ELR (cell line): ENCODE measurements at regions not wholly inside any gene's neighbourhood (a gene's known extent, or its start where the extent isn't known, plus 50 kb on each side); places are given as distances from the start of the nearest gene placed in this dataset.

Source experiments
- DNase-seq: peaks from one replicate; pipeline ENCODE4 v3.0.0-alpha.2; 2015; ENCODE audit warnings: low read depth

GRCh38 chr11:119520966-119521365 lies 98.0 kb upstream of the THY1 start:
- DNase-seq, result no peak

GRCh38 chr11:119520400-119520799 lies 97.4 kb upstream of the THY1 start:
- no peak for DNase-seq

- DNase-seq, result no peak
These were observed 96.8 kb upstream of the THY1 start for GRCh38 chr11:119519796-119520195.

- DNase-seq, result peak; percentile 37
These were observed 96.1 kb upstream of the THY1 start for GRCh38 chr11:119518746-119519730.

- DNase-seq, result no peak
These were observed 92.9 kb upstream of the THY1 start for GRCh38 chr11:119515771-119516400.

- DNase-seq, result no peak
These were observed 90.8 kb upstream of the THY1 start for GRCh38 chr11:119513806-119514170.

- DNase-seq, result no peak
These were observed 90.3 kb upstream of the THY1 start for GRCh38 chr11:119513131-119513805.

GRCh38 chr11:119512369-119512768 lies 89.4 kb upstream of the THY1 start:
- no peak for DNase-seq

GRCh38 chr11:119511614-119512306 lies 88.8 kb upstream of the THY1 start:
- no peak for DNase-seq

GRCh38 chr11:119509969-119510401 lies 87.0 kb upstream of the THY1 start:
- peak; percentile 88 for DNase-seq

- DNase-seq, result peak; percentile 68
These were observed 86.4 kb upstream of the THY1 start for GRCh38 chr11:119509282-119509841.

- DNase-seq, result no peak
These were observed 83.5 kb upstream of the THY1 start for GRCh38 chr11:119506436-119506835.

GRCh38 chr11:119505861-119506260 lies 82.9 kb upstream of the THY1 start:
- peak; percentile 64 for DNase-seq

GRCh38 chr11:119505071-119505470 lies 82.1 kb upstream of the THY1 start:
- DNase-seq, result no peak

GRCh38 chr11:119504371-119504770 lies 81.4 kb upstream of the THY1 start:
- DNase-seq, result no peak

GRCh38 chr11:119501777-119502405 lies 78.9 kb upstream of the THY1 start:
- DNase-seq, result no peak

GRCh38 chr11:119497717-119498116 lies 74.7 kb upstream of the THY1 start:
- no peak for DNase-seq

- no peak for DNase-seq
These were observed 74.0 kb upstream of the THY1 start for GRCh38 chr11:119496997-119497396.

- DNase-seq, result peak; percentile 22
These were observed 73.5 kb upstream of the THY1 start for GRCh38 chr11:119496469-119496868.

GRCh38 chr11:119493712-119494111 lies 70.7 kb upstream of the THY1 start:
- DNase-seq, result peak; percentile 28
